ENCODE measurements at regions not wholly inside any gene's neighbourhood (a gene's known extent, or its start where the extent isn't known, plus 50 kb on each side); places are given as distances from the start of the nearest gene placed in this dataset.

GRCh38 chr6:25088513-25088912 is 152.8 kb upstream of the RIPOR2 start:
- TF ChIP-seq CTCF (IDR thresholded peaks at IDR 0.05) (no peak), EZH2 (IDR thresholded peaks at IDR 0.05; ENCODE audit: borderline replicate concordance, insufficient read depth, low read depth, low read length, poor library complexity, severe bottlenecking) (no peak)
